CD4-positive, alpha-beta T cell treated with Interleukin-17A for 4 hours (primary cell): ENCODE measurements at regions not wholly inside any gene's neighbourhood (a gene's known extent, or its start where the extent isn't known, plus 50 kb on each side); places are given as distances from the start of the nearest gene placed in this dataset.
"Not testable (repeated sequence)": the region's sequence is repeated elsewhere in the genome, so short reads cannot be mapped to it uniquely, and the experiment has no call there.

Experiments
- DNase-seq: peaks from one replicate; pipeline ENCODE4 v3.0.0-alpha.2; 2020; ENCODE audit warnings: mixed read lengths

GRCh38 chr12:13924286-13924685 is 57.1 kb downstream of the GRIN2B start:
- DNase-seq = no peak

- DNase-seq = no peak
These were observed 62.5 kb downstream of the GRIN2B start for GRCh38 chr12:13918897-13919296.

GRCh38 chr12:13915096-13915495 is 66.3 kb downstream of the GRIN2B start:
- DNase-seq = no peak

- DNase-seq = no peak
These were observed 68.0 kb downstream of the GRIN2B start for GRCh38 chr12:13913371-13913770.

GRCh38 chr12:13911756-13912554 is 69.4 kb downstream of the GRIN2B start:
- DNase-seq = no peak

GRCh38 chr12:13905794-13906193 is 75.6 kb downstream of the GRIN2B start:
- no peak for DNase-seq

- DNase-seq = no peak
These were observed 80.7 kb downstream of the GRIN2B start for GRCh38 chr12:13900718-13901117.

GRCh38 chr12:13898387-13898786 is 83.0 kb downstream of the GRIN2B start:
- DNase-seq = not testable (repeated sequence)

- no peak for DNase-seq
These were observed 83.6 kb downstream of the GRIN2B start for GRCh38 chr12:13897811-13898210.

GRCh38 chr12:13896063-13896626 is 85.3 kb downstream of the GRIN2B start:
- DNase-seq = no peak

- DNase-seq = no peak
These were observed 89.5 kb downstream of the GRIN2B start for GRCh38 chr12:13891902-13892301.

- no peak for DNase-seq
These were observed 90.5 kb downstream of the GRIN2B start for GRCh38 chr12:13890943-13891342.

GRCh38 chr12:13887779-13888388 is 93.5 kb downstream of the GRIN2B start:
- DNase-seq = no peak

- DNase-seq = no peak
These were observed 99.2 kb downstream of the GRIN2B start for GRCh38 chr12:13882176-13882575.

GRCh38 chr12:13880613-13881012 is 100.8 kb downstream of the GRIN2B start:
- DNase-seq = no peak

GRCh38 chr12:13875744-13876143 is 105.7 kb downstream of the GRIN2B start:
- DNase-seq = no peak

GRCh38 chr12:13870255-13870654 is 111.1 kb downstream of the GRIN2B start:
- DNase-seq = no peak

- peak; percentile 52 for DNase-seq
These were observed 117.2 kb downstream of the GRIN2B start for GRCh38 chr12:13864081-13864673.

- DNase-seq = no peak
These were observed 123.7 kb downstream of the GRIN2B start for GRCh38 chr12:13857750-13858149.

- DNase-seq = no peak
These were observed 127.9 kb downstream of the GRIN2B start for GRCh38 chr12:13853471-13853870.

GRCh38 chr12:13851828-13852227 is 129.6 kb downstream of the GRIN2B start:
- DNase-seq = no peak

GRCh38 chr12:13849456-13849855 is 131.9 kb downstream of the GRIN2B start:
- no peak for DNase-seq

GRCh38 chr12:13843841-13844240 is 137.6 kb downstream of the GRIN2B start:
- DNase-seq = no peak

- DNase-seq = no peak
These were observed 140.0 kb downstream of the GRIN2B start for GRCh38 chr12:13841358-13841757.
